Left lung (tissue), 4 donors: ENCODE measurements at regions not wholly inside any gene's neighbourhood (a gene's known extent, or its start where the extent isn't known, plus 50 kb on each side); places are given as distances from the start of the nearest gene placed in this dataset.

ENCODE experiments used
- ATAC-seq: fragments of 200-7000 bp; cut with Tn5 transposase; one replicate; pipeline ENCODE4 v1.9.1; 2020; ENCODE audit warnings: moderate library complexity
- DNase-seq, 4 donors: peaks; one replicate each; pipeline ENCODE4 v3.0.0-alpha.2; 2013 to 2020
- H3K27ac ChIP-seq, 2 donors: fragments of 200-600 bp; sonication (generic) in 1 of 2; one replicate each; pipeline versions ENCODE4 v1.5.0 to v1.8.0; 2020 to 2021
- H3K27me3 ChIP-seq, 2 donors: fragments of 200-600 bp; sonication (generic) in 1 of 2; one replicate each; pipeline versions ENCODE4 v1.5.0 to v1.8.0; 2020 to 2021
- H3K36me3 ChIP-seq, 2 donors: fragments of 200-600 bp; sonication (generic) in 1 of 2; one replicate each; pipeline versions ENCODE4 v1.5.0 to v1.8.0; 2020 to 2021
- H3K4me1 ChIP-seq, 2 donors: fragments of 200-600 bp; one replicate each; pipeline ENCODE4 v1.8.0; 2021
- H3K4me3 ChIP-seq, 2 donors: fragments of 200-600 bp; sonication (generic) in 1 of 2; one replicate each; pipeline versions ENCODE4 v1.5.0 to v1.8.0; 2020 to 2021; ENCODE audit warnings: mild to moderate bottlenecking in 1 of 2
- H3K9me3 ChIP-seq, 2 donors: fragments of 200-600 bp; sonication (generic) in 1 of 2; one replicate each; pipeline versions ENCODE4 v1.5.0 to v1.8.0; 2020 to 2021
- CTCF ChIP-seq, 2 donors: fragments of 200-600 bp; sonication (generic) in 1 of 2; IDR thresholded peaks; one replicate each; pipeline versions ENCODE4 v1.5.0 to v1.8.0; 2021; ENCODE audit warnings: antibody characterized with exemption in 2 of 2
- intact Hi-C, 2 donors: fragments of 100-400 bp; cut with DNase I; formaldehyde crosslinking; loops; one replicate each; pipeline versions ENCODE4 v1.11.2 to v1.14.2; 2022
- donor health status: DM: no; HTN: yes; CAD: no.
- donor health status: DM: no; HTN: no; CAD: no.

- ATAC-seq (no peak), DNase-seq (no peak)
- TF ChIP-seq CTCF (IDR thresholded peaks at IDR 0.05): no peak
- no peak overlapping the region for H3K4me3 ChIP-seq
- H3K27ac ChIP-seq: no peak overlapping the region
- intact Hi-C loops: no loop called here
- no peaks in the 10 kb centered on the region for H3K27me3 ChIP-seq
- peaks cover 0 to 13% of the 10 kb centered on the region in 2 donors for H3K9me3 ChIP-seq
- H3K4me1 ChIP-seq: no peaks in the 10 kb centered on the region
- H3K36me3 ChIP-seq: no peaks in the 10 kb centered on the region
These were observed 328.4 kb upstream of the SLC10A2 start for GRCh38 chr13:103394618-103395017.

- Histone ChIP-seq H3K4me1 (no peaks in the 10 kb centered on the region), H3K9me3 (no peaks in the 10 kb centered on the region), H3K27ac (no peak overlapping the region), H3K36me3 (no peaks in the 10 kb centered on the region), H3K4me3 (no peak overlapping the region), H3K27me3 (no peaks in the 10 kb centered on the region)
- ATAC-seq: no peak
- intact Hi-C loops: no loop called here
- no peak for DNase-seq
- TF ChIP-seq CTCF (IDR thresholded peaks at IDR 0.05): no peak
These were observed 325.7 kb upstream of the SLC10A2 start for GRCh38 chr13:103391936-103392335.

GRCh38 chr13:103388839-103389238 is 322.6 kb upstream of the SLC10A2 start:
- no peak for TF ChIP-seq CTCF (IDR thresholded peaks at IDR 0.05)
- no peak overlapping the region for H3K4me3 ChIP-seq
- no peak overlapping the region for H3K27ac ChIP-seq
- ATAC-seq (no peak), DNase-seq (no peak)
- no peaks in the 10 kb centered on the region for H3K36me3 ChIP-seq
- no peaks in the 10 kb centered on the region for H3K27me3 ChIP-seq
- intact Hi-C loops: no loop called here
- H3K9me3 ChIP-seq: no peaks in the 10 kb centered on the region
- no peaks in the 10 kb centered on the region for H3K4me1 ChIP-seq

- intact Hi-C loops: no loop called here
- Histone ChIP-seq H3K4me3 (no peak overlapping the region), H3K9me3 (peaks cover 0 to 14% of the 10 kb centered on the region in 2 donors), H3K36me3 (no peaks in the 10 kb centered on the region), H3K4me1 (no peaks in the 10 kb centered on the region), H3K27me3 (no peaks in the 10 kb centered on the region), H3K27ac (no peak overlapping the region)
- no peak for ATAC-seq
- TF ChIP-seq CTCF (IDR thresholded peaks at IDR 0.05): no peak
- peak in 1 of 4 donors; percentile 18 for DNase-seq
These were observed 320.1 kb upstream of the SLC10A2 start for GRCh38 chr13:103386341-103386740.

GRCh38 chr13:103373916-103374315 is 307.7 kb upstream of the SLC10A2 start:
- Histone ChIP-seq H3K4me3 (no peak overlapping the region), H3K27me3 (no peaks in the 10 kb centered on the region), H3K4me1 (no peaks in the 10 kb centered on the region), H3K9me3 (peaks cover 0 to 7% of the 10 kb centered on the region in 2 donors), H3K27ac (no peak overlapping the region), H3K36me3 (no peaks in the 10 kb centered on the region)
- TF ChIP-seq CTCF (IDR thresholded peaks at IDR 0.05): no peak
- intact Hi-C loops: no loop called here
- DNase-seq (peak in 1 of 4 donors; percentile 23), ATAC-seq (no peak)
